Ishikawa (cell line): ENCODE measurements at regions not wholly inside any gene's neighbourhood (a gene's known extent, or its start where the extent isn't known, plus 50 kb on each side); places are given as distances from the start of the nearest gene placed in this dataset.

ENCODE experiments used
- RAD21 ChIP-seq: IDR thresholded peaks from 2 replicates; pipeline ENCODE4 v1.6.1; 2012; ENCODE audit warnings: low read depth
- TAF1 ChIP-seq: IDR thresholded peaks from 2 replicates; pipeline ENCODE4 v1.6.1; 2012; ENCODE audit warnings: low read depth, mild to moderate bottlenecking
- TF ChIP-seq, protein P1 (sequence below): IDR thresholded peaks from 2 replicates; pipeline ENCODE4 v1.6.1; 2012

DNA sequence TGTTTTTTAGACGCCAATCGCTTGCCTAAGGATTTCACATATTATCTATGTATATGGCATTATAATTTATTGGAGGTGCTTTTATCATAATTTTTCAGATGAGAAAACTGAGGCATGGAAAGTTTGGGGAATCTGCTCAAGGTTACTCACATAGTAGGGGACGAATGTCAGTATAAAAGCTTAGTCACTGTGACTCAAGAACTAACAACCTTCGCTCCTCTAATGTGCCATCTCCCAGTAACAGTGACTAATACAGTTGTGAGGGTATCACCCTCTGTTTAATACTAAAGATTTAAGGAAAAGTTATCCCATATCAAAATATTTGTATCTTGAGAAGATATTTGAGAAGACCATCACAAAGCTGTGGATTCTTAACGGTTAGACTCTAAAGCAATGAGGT is 353.1 kb upstream of the SPOCK3 start:
- TF ChIP-seq RAD21 (no peak), TAF1 (no peak)
- TF ChIP-seq, protein P1, sequence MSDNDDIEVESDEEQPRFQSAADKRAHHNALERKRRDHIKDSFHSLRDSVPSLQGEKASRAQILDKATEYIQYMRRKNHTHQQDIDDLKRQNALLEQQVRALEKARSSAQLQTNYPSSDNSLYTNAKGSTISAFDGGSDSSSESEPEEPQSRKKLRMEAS = no peak
